ENCODE measurements at regions not wholly inside any gene's neighbourhood (a gene's known extent, or its start where the extent isn't known, plus 50 kb on each side); places are given as distances from the start of the nearest gene placed in this dataset.

GRCh38 chr7:115561335-115562110, 469.0 kb downstream of the TFEC start:
- no peak for TF ChIP-seq ZZZ3 (IDR thresholded peaks at IDR 0.05)
- no peak for TF ChIP-seq FOXA1 (IDR thresholded peaks at IDR 0.05; ENCODE audit: borderline replicate concordance)
- no peak for TF ChIP-seq EZH2 (IDR thresholded peaks at IDR 0.05; ENCODE audit: borderline replicate concordance, low read depth, low read length)
- no peak for TF ChIP-seq HDAC6 (IDR thresholded peaks at IDR 0.05; ENCODE audit: low read depth, low read length)
- no peak for TF ChIP-seq CCAR2 (IDR thresholded peaks at IDR 0.05; ENCODE audit: low read depth, low read length)
- no peak for TF ChIP-seq FOXP4 (CRISPR knock-in tag; IDR thresholded peaks at IDR 0.05; ENCODE audit: borderline replicate concordance)
- no peak for TF ChIP-seq POLR2A (conservative IDR thresholded peaks at IDR 0.05)
- TF ChIP-seq CBX8 (IDR thresholded peaks at IDR 0.05; ENCODE audit: borderline replicate concordance, extremely low read depth, low read depth, low read length, poor library complexity, severe bottlenecking): no peak
- TF ChIP-seq TRIM24 (IDR thresholded peaks at IDR 0.05): no peak
- no peak for TF ChIP-seq IRF9 (tag; IDR thresholded peaks at IDR 0.05)
- TF ChIP-seq PRPF4 (IDR thresholded peaks at IDR 0.05; ENCODE audit: insufficient read depth, low read depth, low read length, poor library complexity, severe bottlenecking): no peak
- TF ChIP-seq TCF7L2 (IDR thresholded peaks at IDR 0.05; ENCODE audit: low read depth, low read length): no peak
- TF ChIP-seq KAT2B (IDR thresholded peaks at IDR 0.05; ENCODE audit: low read depth, low read length): no peak
